ENCODE measurements at regions not wholly inside any gene's neighbourhood (a gene's known extent, or its start where the extent isn't known, plus 50 kb on each side); places are given as distances from the start of the nearest gene placed in this dataset.

DNA sequence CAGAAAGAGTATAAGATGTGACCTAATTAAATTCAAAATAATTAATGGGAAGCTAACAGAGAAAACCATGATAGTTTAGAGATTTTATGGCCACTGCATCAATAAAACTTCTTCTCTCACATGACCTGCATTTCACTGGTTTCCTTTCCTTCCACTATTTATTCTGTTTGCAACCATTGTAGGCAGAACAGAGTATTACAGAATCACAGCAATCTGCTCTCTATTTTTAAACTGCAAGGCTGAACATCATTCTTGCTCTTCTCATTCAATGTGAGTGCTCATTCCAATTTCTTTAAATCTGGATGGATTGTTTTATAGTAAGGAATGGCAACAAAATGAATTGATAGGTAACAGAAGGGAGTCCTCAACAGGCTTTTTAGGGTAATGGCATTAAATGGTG is 715.5 kb upstream of the RAB6C start (continued):
- TF ChIP-seq HNRNPK (IDR thresholded peaks at IDR 0.05; ENCODE audit: low read depth, low read length, poor library complexity, severe bottlenecking): no peak
- TF ChIP-seq AKNA (CRISPR knock-in tag; IDR thresholded peaks at IDR 0.05; ENCODE audit: borderline replicate concordance): no peak
- TF ChIP-seq DR1 (CRISPR knock-in tag; IDR thresholded peaks at IDR 0.05): no peak
- no peak for TF ChIP-seq ZUFSP (CRISPR knock-in tag; IDR thresholded peaks at IDR 0.05; ENCODE audit: borderline replicate concordance)
- no peak for TF ChIP-seq U2AF1 (optimal IDR thresholded peaks at IDR 0.05; ENCODE audit: low read depth, low read length)
- no peak for TF ChIP-seq NCOA2 (CRISPR knock-in tag; IDR thresholded peaks at IDR 0.05)
- TF ChIP-seq ZBTB43 (CRISPR knock-in tag; conservative IDR thresholded peaks at IDR 0.05): no peak
